ENCODE measurements at regions not wholly inside any gene's neighbourhood (a gene's known extent, or its start where the extent isn't known, plus 50 kb on each side); places are given as distances from the start of the nearest gene placed in this dataset.

GRCh38 chr10:29394321-29394932, 105.6 kb downstream of the LYZL1 start:
- DNase-seq (ENCODE audit: low spot score in 2 of 2) (no peak), FAIRE-seq (no peak)

DNA sequence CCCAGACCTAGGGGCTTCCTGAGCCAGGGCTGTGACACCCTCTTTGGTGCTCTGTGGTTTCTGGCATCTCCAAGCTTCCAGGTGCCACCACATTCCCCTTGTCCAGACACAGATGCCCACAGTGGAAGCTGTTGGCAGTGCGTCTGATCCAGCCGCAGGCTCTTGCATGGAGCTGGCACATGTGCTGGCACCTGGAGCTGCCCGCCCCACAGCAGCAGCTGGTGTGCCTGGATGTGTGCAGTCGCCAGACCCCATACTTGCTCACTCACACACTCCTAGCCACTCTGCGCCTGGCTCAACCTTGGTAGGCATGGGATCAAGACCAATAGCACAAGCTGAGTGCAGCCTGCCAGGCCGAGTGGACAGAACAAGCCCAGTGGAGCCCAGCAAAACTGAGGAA, 106.5 kb downstream of the LYZL1 start:
- no peak for DNase-seq (ENCODE audit: low spot score in 2 of 2)
- no peak for FAIRE-seq

DNA sequence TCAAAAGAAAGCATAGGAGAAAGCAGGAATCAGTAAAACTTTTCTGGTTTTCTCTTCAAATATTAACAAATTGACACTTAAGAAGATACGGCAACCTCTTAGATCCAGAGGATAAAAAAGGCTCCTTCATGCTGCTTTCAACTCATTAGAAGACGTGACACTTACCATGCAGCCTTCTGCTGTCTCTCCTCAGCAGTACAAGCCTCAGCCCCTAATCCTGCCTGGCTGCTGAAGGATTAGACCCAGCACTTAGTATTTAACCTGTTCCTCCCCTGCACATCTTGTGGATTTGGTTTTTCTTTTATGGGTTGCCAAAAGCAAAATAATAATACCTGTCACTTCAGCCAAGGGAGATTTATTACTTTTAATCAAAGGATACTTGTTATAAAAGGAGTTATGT, 108.4 kb downstream of the LYZL1 start:
- FAIRE-seq (no peak), DNase-seq (ENCODE audit: low spot score in 2 of 2) (no peak)

- no peak for DNase-seq (ENCODE audit: low spot score in 2 of 2)
- no peak for FAIRE-seq
Observed at GRCh38 chr10:29403208-29403607, 114.3 kb downstream of the LYZL1 start.

DNA sequence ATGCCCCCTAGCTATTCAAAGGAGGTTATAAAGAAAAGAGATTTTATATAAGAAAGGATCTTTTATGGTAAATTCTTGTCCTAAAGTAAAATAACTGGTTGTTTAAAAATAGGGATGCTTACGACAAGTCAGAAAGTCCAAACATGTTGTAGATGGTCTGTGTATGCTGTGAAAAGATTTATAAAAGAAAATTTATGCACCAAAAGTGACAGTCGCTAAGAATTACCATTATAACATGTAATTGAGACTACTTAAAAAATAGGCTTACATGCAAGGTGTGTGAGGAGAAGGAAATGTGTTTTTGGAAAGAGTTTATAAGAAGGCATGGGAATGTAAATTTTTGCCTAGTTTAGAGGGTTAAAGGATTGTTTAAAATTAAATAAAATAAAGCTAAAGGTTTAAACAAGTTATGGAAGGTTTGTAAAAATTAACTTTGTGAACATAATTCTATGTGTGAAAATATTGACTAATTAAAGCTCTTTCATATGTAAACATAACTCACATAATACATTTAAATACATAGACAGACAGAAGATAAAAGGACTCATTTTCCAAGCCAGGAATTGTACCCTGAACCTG, 118.5 kb downstream of the LYZL1 start:
- no peak for FAIRE-seq
- no peak for DNase-seq (ENCODE audit: low spot score in 2 of 2)

Measured in frontal cortex (tissue), 3 donors.